Activated CD8-positive, alpha-beta T cell treated with anti-CD3 and anti-CD28 coated beads, Interleukin-2, amount 10 ng/mL, durations not matched to agents 7 days and 5 days (primary cell): ENCODE measurements at regions not wholly inside any gene's neighbourhood (a gene's known extent, or its start where the extent isn't known, plus 50 kb on each side); places are given as distances from the start of the nearest gene placed in this dataset.

ENCODE experiments used
- ATAC-seq: fragments of 150-1000 bp; cut with Tn5 transposase; one replicate; pipeline ENCODE4 v1.10.0; 2021; ENCODE audit warnings: moderate library complexity
- CTCF ChIA-PET: fragments of 350-600 bp; sonication (Branson Sonifier 250); formaldehyde crosslinking; loops from one replicate; lab custom pipeline; 2021; ENCODE audit warnings: antibody characterized with exemption; lab: Charles Lee
- POLR2A ChIA-PET: fragments of 350-600 bp; sonication (Branson Sonifier 250); formaldehyde crosslinking; loops from one replicate; lab custom pipeline; 2021; ENCODE audit warnings: antibody characterized with exemption; lab: Charles Lee
- DNase-seq: peaks from one replicate; pipeline ENCODE4 v3.0.0-alpha.2; 2020
- H3K27ac Mint-ChIP-seq: one replicate; pipeline ENCODE4 v1.8.0; 2021; ENCODE audit warnings: mild to moderate bottlenecking, mixed read lengths
- H3K27me3 Mint-ChIP-seq: one replicate; pipeline ENCODE4 v1.8.0; 2021; ENCODE audit warnings: low read depth, mixed read lengths
- H3K36me3 Mint-ChIP-seq: one replicate; pipeline ENCODE4 v1.8.0; 2021; ENCODE audit warnings: low read depth, mixed read lengths
- H3K4me1 Mint-ChIP-seq: one replicate; pipeline ENCODE4 v1.8.0; 2021; ENCODE audit warnings: low read depth, mixed read lengths
- H3K4me3 Mint-ChIP-seq: one replicate; pipeline ENCODE4 v1.8.0; 2021; ENCODE audit warnings: mild to moderate bottlenecking, mixed read lengths
- H3K9me3 Mint-ChIP-seq: one replicate; pipeline ENCODE4 v1.8.0; 2022; ENCODE audit warnings: mixed read lengths; ENCODE audit not compliant: insufficient read depth

DNA sequence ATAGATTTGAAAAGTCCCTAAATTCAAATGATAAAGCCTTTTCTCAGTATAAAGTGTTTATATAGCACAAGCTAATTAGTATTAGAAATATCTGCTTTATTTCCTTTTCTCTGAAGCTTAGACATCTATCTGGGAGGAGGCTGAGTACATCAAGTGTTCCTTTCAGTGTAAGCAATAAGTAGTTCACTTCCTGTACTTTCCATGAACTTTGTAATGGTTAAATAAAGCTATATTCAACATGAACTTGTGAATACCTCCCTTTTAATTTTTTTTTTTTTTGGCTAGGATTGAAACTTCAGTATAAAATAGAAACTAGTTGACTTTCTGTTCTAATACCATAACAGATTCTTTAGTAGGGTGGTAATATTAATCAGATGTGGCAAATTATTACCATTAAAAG is 190.9 kb downstream of the CENPW start:
- CTCF ChIA-PET: no interaction called here
- H3K4me1 Mint-ChIP-seq: no peaks in the 10 kb centered on the region
- no peaks in the 10 kb centered on the region for H3K27me3 Mint-ChIP-seq
- POLR2A ChIA-PET: no interaction called here
- ATAC-seq (no peak), DNase-seq (no peak)
- H3K9me3 Mint-ChIP-seq: no peaks in the 10 kb centered on the region
- no peak overlapping the region for H3K4me3 Mint-ChIP-seq
- no peaks in the 10 kb centered on the region for H3K36me3 Mint-ChIP-seq
- H3K27ac Mint-ChIP-seq: no peak overlapping the region

DNA sequence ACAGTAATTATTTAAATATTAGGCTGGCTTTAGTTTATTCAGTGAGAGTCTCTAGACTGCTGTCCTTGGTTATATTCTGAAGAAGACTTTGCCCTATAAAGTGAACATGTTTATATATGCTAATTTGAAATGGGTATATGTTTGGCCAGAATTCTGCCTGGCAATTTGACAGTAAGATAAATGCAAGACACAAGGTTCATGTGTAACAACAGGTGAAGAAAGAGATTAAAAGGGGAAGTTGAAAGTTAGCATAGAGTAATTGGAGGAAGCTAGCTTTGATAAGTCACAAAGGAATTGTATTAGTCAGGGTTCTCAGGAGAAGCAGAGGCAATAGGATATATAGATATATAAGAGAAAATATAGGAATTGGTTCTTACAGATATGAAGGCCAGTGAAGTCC is 191.4 kb downstream of the CENPW start:
- POLR2A ChIA-PET: no interaction called here
- H3K36me3 Mint-ChIP-seq: no peaks in the 10 kb centered on the region
- H3K27me3 Mint-ChIP-seq: no peaks in the 10 kb centered on the region
- CTCF ChIA-PET: no interaction called here
- ATAC-seq: no peak
- no peaks in the 10 kb centered on the region for H3K9me3 Mint-ChIP-seq
- no peak for DNase-seq
- H3K4me3 Mint-ChIP-seq: no peak overlapping the region
- no peak overlapping the region for H3K27ac Mint-ChIP-seq
- no peaks in the 10 kb centered on the region for H3K4me1 Mint-ChIP-seq

DNA sequence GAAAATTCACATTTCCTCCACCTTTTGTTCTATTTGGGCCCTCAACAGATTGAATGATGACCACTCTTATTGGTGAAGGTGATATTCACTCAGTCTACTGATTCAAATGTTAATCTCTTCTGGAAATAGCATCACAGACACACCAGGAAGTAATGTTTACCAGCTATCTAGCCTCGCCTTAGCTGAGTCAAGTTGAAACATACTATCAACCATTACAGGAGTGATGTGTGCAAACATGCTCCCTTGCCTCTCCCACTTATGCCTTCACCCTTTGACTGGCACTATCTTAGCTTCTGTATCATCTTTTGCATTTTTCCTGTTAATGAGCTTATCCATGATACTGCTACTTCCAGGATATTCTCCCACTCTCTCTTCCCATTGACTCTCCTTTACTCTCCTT is 191.9 kb downstream of the CENPW start:
- Mint-ChIP-seq H3K36me3 (no peaks in the 10 kb centered on the region), H3K4me3 (no peak overlapping the region), H3K27ac (no peak overlapping the region), H3K4me1 (no peaks in the 10 kb centered on the region), H3K9me3 (no peaks in the 10 kb centered on the region), H3K27me3 (no peaks in the 10 kb centered on the region)
- ChIA-PET POLR2A (no interaction called here), CTCF (no interaction called here)
- no peak for ATAC-seq
- DNase-seq: no peak

DNA sequence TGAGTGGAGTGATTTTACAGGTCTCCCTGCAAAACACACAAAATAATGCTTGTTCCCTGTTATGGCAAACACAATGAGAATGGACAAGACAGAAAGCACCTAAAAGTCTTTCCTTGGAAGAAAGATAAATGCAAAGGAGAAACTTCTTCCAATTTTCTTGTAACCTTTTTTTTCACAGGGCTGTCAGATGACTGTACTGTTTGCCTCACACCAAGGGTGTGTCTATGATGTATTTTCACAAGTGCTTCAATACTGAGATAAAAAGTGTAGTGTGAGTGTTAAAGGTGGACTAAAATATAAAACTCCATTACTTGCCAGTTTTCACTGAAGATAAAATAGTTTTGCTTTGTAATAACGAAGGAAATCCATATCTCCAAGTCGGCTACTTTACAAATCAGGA is 194.5 kb downstream of the CENPW start:
- no peaks in the 10 kb centered on the region for H3K27me3 Mint-ChIP-seq
- CTCF ChIA-PET: no interaction called here
- H3K4me1 Mint-ChIP-seq: no peaks in the 10 kb centered on the region

DNA sequence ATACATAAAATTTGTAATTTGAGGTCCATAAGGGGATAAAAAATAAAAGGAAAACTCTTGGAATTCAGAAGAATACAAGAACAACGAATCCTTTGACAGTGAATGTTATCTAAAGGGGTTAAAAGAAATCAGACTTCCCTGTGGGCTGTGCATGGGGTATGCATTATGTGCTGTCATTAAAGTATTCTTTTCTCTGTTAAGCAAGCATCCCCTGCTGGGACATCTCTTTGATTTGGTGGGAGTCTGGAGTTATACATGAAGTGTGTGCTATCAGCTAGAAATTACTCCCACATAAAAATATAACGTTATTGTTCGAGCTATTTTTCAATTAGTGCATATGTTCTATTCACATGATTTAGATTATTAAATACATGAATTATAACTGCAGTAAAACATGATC is 195.2 kb downstream of the CENPW start:
- Mint-ChIP-seq H3K9me3 (no peaks in the 10 kb centered on the region), H3K4me1 (no peaks in the 10 kb centered on the region), H3K27me3 (no peaks in the 10 kb centered on the region), H3K4me3 (no peak overlapping the region), H3K27ac (no peak overlapping the region), H3K36me3 (no peaks in the 10 kb centered on the region)
- DNase-seq (no peak), ATAC-seq (no peak)
- CTCF ChIA-PET: no interaction called here
- POLR2A ChIA-PET: no interaction called here

More for the DNA sequence above, 194.5 kb downstream of the CENPW start:
- H3K27ac Mint-ChIP-seq: no peak overlapping the region
- no peaks in the 10 kb centered on the region for H3K36me3 Mint-ChIP-seq
- ATAC-seq (no peak), DNase-seq (no peak)
- no peak overlapping the region for H3K4me3 Mint-ChIP-seq
- POLR2A ChIA-PET: no interaction called here
- no peaks in the 10 kb centered on the region for H3K9me3 Mint-ChIP-seq

DNA sequence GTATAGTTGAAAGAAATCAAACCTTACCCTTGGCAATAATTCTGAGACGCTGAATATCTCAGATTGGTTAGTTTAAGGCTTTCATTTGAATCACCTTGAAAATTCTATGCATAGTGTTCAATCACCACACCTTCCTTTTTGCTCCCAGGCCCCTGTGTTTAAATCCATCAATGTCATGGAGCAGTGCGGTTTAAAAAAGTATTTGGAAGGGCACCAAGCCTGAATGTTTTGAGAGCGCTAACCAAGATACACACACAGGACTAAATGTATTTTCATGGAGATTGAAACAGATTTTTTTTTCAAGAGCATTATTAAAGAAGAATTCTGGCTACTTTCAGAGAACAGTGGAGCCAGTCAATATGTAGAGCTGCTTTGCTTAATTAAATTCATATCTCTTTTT is 195.7 kb downstream of the CENPW start:
- ATAC-seq (no peak), DNase-seq (no peak)
- H3K9me3 Mint-ChIP-seq: no peaks in the 10 kb centered on the region
- H3K27me3 Mint-ChIP-seq: no peaks in the 10 kb centered on the region
- H3K27ac Mint-ChIP-seq: no peak overlapping the region
- no peak overlapping the region for H3K4me3 Mint-ChIP-seq
- no peaks in the 10 kb centered on the region for H3K36me3 Mint-ChIP-seq
- H3K4me1 Mint-ChIP-seq: no peaks in the 10 kb centered on the region
- ChIA-PET CTCF (no interaction called here), POLR2A (no interaction called here)

DNA sequence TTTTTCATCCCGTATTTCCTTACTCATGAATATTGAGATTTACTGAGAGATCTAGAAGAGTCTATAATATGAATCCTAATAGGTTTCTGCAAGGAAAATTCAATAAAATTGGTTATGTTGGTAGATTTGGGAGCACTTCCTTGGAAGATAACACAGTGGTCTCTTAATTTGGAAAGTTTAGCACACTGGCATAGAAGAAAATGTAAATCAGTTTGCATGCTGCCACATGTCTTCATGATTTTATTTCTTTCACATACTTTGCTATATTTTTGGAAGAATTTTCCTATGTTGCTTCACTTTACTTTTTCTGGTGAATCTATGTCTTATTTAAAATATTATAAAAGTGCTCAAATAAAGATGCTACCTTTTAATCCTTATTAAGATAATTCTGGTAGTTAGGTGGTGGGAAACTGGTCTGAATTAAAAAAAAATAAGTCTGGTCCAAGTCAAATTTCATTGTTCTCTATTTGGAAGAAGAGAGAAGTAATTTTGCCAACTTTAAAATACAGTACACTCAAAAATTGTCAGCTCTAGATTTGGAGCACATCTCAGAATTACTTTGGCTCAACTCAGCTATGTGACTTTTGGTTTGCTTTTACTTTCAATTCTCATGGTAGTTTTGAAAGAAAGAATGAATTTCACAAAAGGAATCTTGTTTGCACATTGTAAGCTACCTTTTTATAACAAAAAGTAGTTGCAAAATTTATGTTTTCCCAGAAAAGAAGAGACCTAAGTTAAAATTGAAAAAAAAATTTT is 197.3 kb downstream of the CENPW start:
- no peaks in the 10 kb centered on the region for H3K9me3 Mint-ChIP-seq
- H3K4me3 Mint-ChIP-seq: no peak overlapping the region
- ATAC-seq (no peak), DNase-seq (no peak)
- ChIA-PET CTCF (no interaction called here), POLR2A (no interaction called here)
- H3K27me3 Mint-ChIP-seq: no peaks in the 10 kb centered on the region
- no peaks in the 10 kb centered on the region for H3K36me3 Mint-ChIP-seq
- H3K4me1 Mint-ChIP-seq: no peaks in the 10 kb centered on the region
- H3K27ac Mint-ChIP-seq: no peak overlapping the region

DNA sequence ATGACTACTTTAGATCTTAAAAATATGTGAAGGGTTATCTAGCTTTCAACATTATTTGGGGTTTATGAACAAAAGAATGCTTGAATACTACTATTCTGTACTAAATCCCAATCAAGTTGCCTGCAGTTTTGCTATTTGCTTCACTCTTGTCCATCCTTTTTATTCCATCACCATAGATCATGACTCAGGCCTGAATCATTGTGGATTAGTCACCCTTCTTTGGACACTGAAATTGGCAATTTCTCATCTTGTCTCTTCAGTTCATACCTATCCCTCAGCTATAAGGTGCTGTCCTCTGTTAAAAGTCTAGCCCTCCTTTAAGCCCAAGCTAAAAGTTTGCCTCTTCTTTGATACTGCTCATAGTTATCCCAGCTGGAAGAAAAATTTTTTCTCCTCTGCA is 199.1 kb downstream of the CENPW start:
- H3K27ac Mint-ChIP-seq: no peak overlapping the region
- ATAC-seq (no peak), DNase-seq (no peak)
- no peak overlapping the region for H3K4me3 Mint-ChIP-seq
- CTCF ChIA-PET: no interaction called here
- POLR2A ChIA-PET: no interaction called here
- H3K27me3 Mint-ChIP-seq: no peaks in the 10 kb centered on the region
- H3K4me1 Mint-ChIP-seq: no peaks in the 10 kb centered on the region
- H3K36me3 Mint-ChIP-seq: no peaks in the 10 kb centered on the region
- H3K9me3 Mint-ChIP-seq: no peaks in the 10 kb centered on the region

DNA sequence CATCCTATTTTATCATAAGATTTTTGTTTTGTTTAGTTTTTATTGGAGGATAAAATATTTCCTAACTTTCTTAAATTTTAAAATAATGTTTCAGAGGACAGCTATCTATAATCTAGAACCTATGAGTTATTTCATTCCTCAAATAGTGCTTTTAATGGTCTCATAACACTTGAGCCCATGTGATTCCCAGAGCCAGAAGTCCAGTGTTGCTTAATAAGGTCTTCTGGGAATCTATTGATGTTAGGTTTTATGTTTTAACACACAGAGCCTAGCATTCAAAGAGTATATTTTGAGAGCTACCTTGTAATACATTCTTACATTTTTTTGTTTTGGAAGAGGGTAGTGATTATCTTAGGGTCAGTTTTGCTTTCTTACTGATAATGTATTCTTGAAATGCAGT is 200.2 kb downstream of the CENPW start:
- ChIA-PET POLR2A (no interaction called here), CTCF (no interaction called here)
- no peak overlapping the region for H3K4me3 Mint-ChIP-seq
- H3K27me3 Mint-ChIP-seq: no peaks in the 10 kb centered on the region
- ATAC-seq (no peak), DNase-seq (no peak)
- H3K4me1 Mint-ChIP-seq: no peaks in the 10 kb centered on the region
- H3K36me3 Mint-ChIP-seq: no peaks in the 10 kb centered on the region
- no peaks in the 10 kb centered on the region for H3K9me3 Mint-ChIP-seq
- no peak overlapping the region for H3K27ac Mint-ChIP-seq

DNA sequence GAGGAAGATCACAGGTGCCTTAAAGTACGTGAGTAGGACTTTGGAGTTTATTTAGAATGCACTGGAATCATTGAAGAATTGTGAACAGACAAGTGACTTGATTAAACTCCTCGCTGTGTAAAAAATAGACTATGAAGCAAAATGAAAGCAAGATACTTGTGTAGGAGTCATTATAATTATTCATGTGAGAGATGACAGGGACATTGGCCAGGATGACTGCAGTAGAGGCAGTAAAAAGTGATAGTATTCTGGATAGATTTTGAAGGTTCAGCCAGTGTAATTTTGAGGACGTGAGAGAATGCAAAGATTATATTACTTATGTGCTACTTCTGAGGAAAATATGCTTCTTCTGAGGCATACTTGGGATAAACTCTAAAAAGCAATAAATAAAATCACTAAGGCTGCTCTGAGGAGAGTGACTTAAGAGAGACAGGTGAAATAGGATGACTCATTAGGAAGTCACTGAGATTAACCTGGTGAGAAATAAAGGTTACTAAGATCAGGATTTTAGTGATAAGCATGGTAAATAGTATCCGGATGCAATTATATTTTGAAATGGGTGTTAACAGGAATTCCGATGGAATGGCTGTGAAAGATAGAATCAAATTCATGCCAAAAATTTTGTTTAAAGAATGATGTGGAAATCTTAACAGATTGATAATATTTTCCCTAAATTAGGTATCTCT is 202.0 kb downstream of the CENPW start:
- Mint-ChIP-seq H3K4me1 (no peaks in the 10 kb centered on the region), H3K27ac (no peak overlapping the region), H3K27me3 (no peaks in the 10 kb centered on the region), H3K36me3 (no peaks in the 10 kb centered on the region), H3K9me3 (no peaks in the 10 kb centered on the region), H3K4me3 (no peak overlapping the region)
- ChIA-PET CTCF (no interaction called here), POLR2A (no interaction called here)
- DNase-seq: no peak
- no peak for ATAC-seq

DNA sequence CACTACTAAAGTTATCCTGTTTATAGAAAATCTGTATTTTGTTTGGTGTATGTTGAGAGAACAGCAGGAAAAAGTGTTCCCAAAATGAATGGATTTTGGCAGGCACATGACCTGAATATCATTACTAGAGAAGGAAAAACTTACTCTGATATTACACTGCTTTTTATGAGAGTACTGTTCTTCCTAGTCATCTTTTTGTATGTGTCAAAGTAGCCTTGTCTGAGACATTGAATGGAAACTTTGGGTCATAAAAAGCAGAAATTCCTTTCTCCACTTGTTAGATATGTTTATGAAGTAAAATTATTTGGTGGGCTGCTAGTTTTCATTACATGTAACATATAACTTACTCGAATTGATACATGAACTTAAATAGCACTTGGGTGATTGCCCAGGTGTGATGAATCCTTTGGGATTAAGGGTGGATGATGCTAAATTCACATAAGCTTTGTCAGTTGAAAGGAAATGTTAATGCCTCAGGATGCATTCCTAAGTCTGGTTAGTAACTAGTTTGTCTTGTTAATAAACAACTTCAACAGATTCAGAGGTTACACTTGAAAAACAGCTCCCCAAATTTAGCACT is 206.7 kb downstream of the CENPW start:
- no peaks in the 10 kb centered on the region for H3K9me3 Mint-ChIP-seq
- no peaks in the 10 kb centered on the region for H3K36me3 Mint-ChIP-seq
- H3K4me1 Mint-ChIP-seq: no peaks in the 10 kb centered on the region
- no peak for ATAC-seq
- CTCF ChIA-PET: no interaction called here
- H3K27ac Mint-ChIP-seq: no peak overlapping the region
- no peaks in the 10 kb centered on the region for H3K27me3 Mint-ChIP-seq
- no peak for DNase-seq
- H3K4me3 Mint-ChIP-seq: no peak overlapping the region
- POLR2A ChIA-PET: no interaction called here

DNA sequence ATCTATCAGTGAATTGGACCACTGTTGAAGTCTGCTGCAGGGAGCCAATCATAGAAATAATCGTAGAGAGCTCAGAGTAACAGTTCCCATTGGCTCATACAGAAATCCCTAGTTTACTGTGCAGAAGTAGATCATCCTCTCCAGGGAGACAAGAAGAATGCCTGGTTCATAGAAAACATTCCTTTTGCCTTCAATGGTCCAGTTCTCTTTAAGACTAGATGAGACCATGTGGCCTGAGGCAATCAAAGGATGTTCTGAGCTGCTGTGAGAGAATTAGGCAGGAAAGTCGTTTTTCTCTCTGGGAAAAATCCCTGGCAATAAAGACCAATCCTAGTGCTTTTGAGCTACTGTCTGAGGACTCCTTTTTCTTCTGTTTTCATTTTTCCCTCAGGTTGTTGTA is 208.4 kb downstream of the CENPW start:
- CTCF ChIA-PET: no interaction called here
- POLR2A ChIA-PET: no interaction called here
- ATAC-seq (no peak), DNase-seq (no peak)
- H3K27me3 Mint-ChIP-seq: no peaks in the 10 kb centered on the region
- H3K9me3 Mint-ChIP-seq: no peaks in the 10 kb centered on the region
- H3K4me3 Mint-ChIP-seq: no peak overlapping the region
- no peaks in the 10 kb centered on the region for H3K4me1 Mint-ChIP-seq
- H3K36me3 Mint-ChIP-seq: no peaks in the 10 kb centered on the region
- no peak overlapping the region for H3K27ac Mint-ChIP-seq
